SK-N-SH treated with all-trans-retinoic acid at 6 μM for 48 hours (cell line): ENCODE measurements at regions not wholly inside any gene's neighbourhood (a gene's known extent, or its start where the extent isn't known, plus 50 kb on each side); places are given as distances from the start of the nearest gene placed in this dataset.

Experiments
- ATAC-seq: fragments of 200-7000 bp; cut with Tn5 transposase; 3 replicates; pipeline ENCODE4 v1.9.1; 2020; ENCODE audit warnings: mild to moderate bottlenecking, moderate library complexity
- ARNTL ChIP-seq: fragments of 450-650 bp; formaldehyde crosslinking; IDR thresholded peaks from 2 replicates; pipeline ENCODE4 v1.5.0; 2020; ENCODE audit warnings: low read depth, mild to moderate bottlenecking, moderate library complexity, borderline replicate concordance
- CREB5 ChIP-seq: fragments of 250-450 bp; sonication (Bioruptor Pico); IDR thresholded peaks from 2 replicates; pipeline ENCODE4 v1.5.1; 2020; ENCODE audit warnings: low read depth, mild to moderate bottlenecking, moderate library complexity
- CSDC2 ChIP-seq: fragments of 250-450 bp; sonication (Bioruptor Pico); IDR thresholded peaks from 2 replicates; pipeline ENCODE4 v1.5.0; 2020; ENCODE audit warnings: mild to moderate bottlenecking, moderate library complexity
- CSRNP3 ChIP-seq: fragments of 250-450 bp; sonication (Bioruptor Pico); IDR thresholded peaks from 2 replicates; pipeline ENCODE4 v1.5.1; 2021; ENCODE audit warnings: mild to moderate bottlenecking, moderate library complexity
- ESRRG ChIP-seq: fragments of 250-450 bp; sonication (Bioruptor Pico); IDR thresholded peaks from 2 replicates; pipeline ENCODE4 v1.6.1; 2021; ENCODE audit warnings: mild to moderate bottlenecking
- GLIS3 ChIP-seq: fragments of 250-450 bp; sonication (Bioruptor Pico); IDR thresholded peaks from 2 replicates; pipeline ENCODE4 v1.5.0; 2020; ENCODE audit warnings: mild to moderate bottlenecking, moderate library complexity
- ISL1 ChIP-seq: fragments of 250-450 bp; sonication (Bioruptor Pico); IDR thresholded peaks from 2 replicates; pipeline ENCODE4 v2.1.2; 2022; ENCODE audit warnings: mild to moderate bottlenecking, moderate library complexity
- PATZ1 ChIP-seq: fragments of 250-450 bp; sonication (Bioruptor Pico); IDR thresholded peaks from 2 replicates; pipeline ENCODE4 v1.8.0; 2020; ENCODE audit warnings: mild to moderate bottlenecking, moderate library complexity, borderline replicate concordance
- POU6F1 ChIP-seq: fragments of 250-450 bp; sonication (Bioruptor Pico); IDR thresholded peaks from 2 replicates; pipeline ENCODE4 v1.8.0; 2021; ENCODE audit warnings: low read depth, mild to moderate bottlenecking, moderate library complexity, borderline replicate concordance
- PPARA ChIP-seq: fragments of 250-450 bp; sonication (Bioruptor Pico); IDR thresholded peaks from 2 replicates; pipeline ENCODE4 v1.5.0; 2020; ENCODE audit warnings: mild to moderate bottlenecking, borderline replicate concordance
- RARB ChIP-seq: fragments of 250-450 bp; sonication (Bioruptor Pico); IDR thresholded peaks from 2 replicates; pipeline ENCODE4 v1.8.0; 2021; ENCODE audit warnings: mild to moderate bottlenecking, moderate library complexity
- SNAI2 ChIP-seq: fragments of 250-450 bp; sonication (Bioruptor Pico); IDR thresholded peaks from 2 replicates; pipeline ENCODE4 v1.5.0; 2020; ENCODE audit warnings: mild to moderate bottlenecking, moderate library complexity
- TCF4 ChIP-seq: fragments of 250-450 bp; sonication (Bioruptor Pico); IDR thresholded peaks from 2 replicates; pipeline ENCODE4 v1.8.0; 2021; ENCODE audit warnings: mild to moderate bottlenecking, moderate library complexity, borderline replicate concordance
- TOX ChIP-seq: fragments of 250-450 bp; sonication (Bioruptor Pico); IDR thresholded peaks from 2 replicates; pipeline ENCODE4 v1.8.0; 2021; ENCODE audit warnings: mild to moderate bottlenecking, moderate library complexity, borderline replicate concordance
- TSHZ2 ChIP-seq: fragments of 250-450 bp; sonication (Bioruptor Pico); IDR thresholded peaks from 2 replicates; pipeline ENCODE4 v1.5.0; 2020; ENCODE audit warnings: mild to moderate bottlenecking, moderate library complexity
- ZC3H10 ChIP-seq: fragments of 250-450 bp; sonication (Bioruptor Pico); IDR thresholded peaks from 2 replicates; pipeline ENCODE4 v1.5.1; 2021; ENCODE audit warnings: mild to moderate bottlenecking, moderate library complexity
- ZFP30 ChIP-seq: fragments of 450-650 bp; formaldehyde crosslinking; IDR thresholded peaks from 2 replicates; pipeline ENCODE4 v1.5.0; 2022; ENCODE audit warnings: mild to moderate bottlenecking, moderate library complexity
- ZNF565 ChIP-seq: fragments of 450-650 bp; formaldehyde crosslinking; conservative IDR thresholded peaks from 2 replicates; pipeline ENCODE4 v1.5.0; 2020; ENCODE audit warnings: low read depth, mild to moderate bottlenecking, moderate library complexity
- ZNF70 ChIP-seq: fragments of 450-650 bp; formaldehyde crosslinking; IDR thresholded peaks from 2 replicates; pipeline ENCODE4 v1.5.0; 2020; ENCODE audit warnings: mild to moderate bottlenecking, moderate library complexity
- ZNF8 ChIP-seq: fragments of 450-650 bp; formaldehyde crosslinking; IDR thresholded peaks from 2 replicates; pipeline ENCODE4 v1.5.0; 2020; ENCODE audit warnings: mild to moderate bottlenecking, moderate library complexity

GRCh38 chr4:115433491-115433890 is 320.1 kb upstream of the NDST4 start (continued):
- no peak for TF ChIP-seq CSRNP3 (CRISPR knock-in tag)

GRCh38 chr4:115430024-115430423 is 316.6 kb upstream of the NDST4 start:
- no peak for ATAC-seq
- TF ChIP-seq PATZ1 (CRISPR knock-in tag): no peak
- no peak for TF ChIP-seq ZFP30
- TF ChIP-seq ZNF565 (CRISPR knock-in tag): no peak
- TF ChIP-seq SNAI2: no peak
- TF ChIP-seq ESRRG (CRISPR knock-in tag): no peak
- TF ChIP-seq ISL1: no peak
- no peak for TF ChIP-seq GLIS3 (CRISPR knock-in tag)
- no peak for TF ChIP-seq CREB5 (CRISPR knock-in tag)
- no peak for TF ChIP-seq ZNF8
- no peak for TF ChIP-seq TCF4 (CRISPR knock-in tag)
- TF ChIP-seq, all 23 proteins: peak for 0

- TF ChIP-seq ARNTL (CRISPR knock-in tag): no peak
- TF ChIP-seq TCF4 (CRISPR knock-in tag): no peak
- no peak for TF ChIP-seq ISL1
- TF ChIP-seq RARB (CRISPR knock-in tag): no peak
- no peak for TF ChIP-seq GLIS3 (CRISPR knock-in tag)
- no peak for TF ChIP-seq ZNF70 (CRISPR knock-in tag)
- TF ChIP-seq TSHZ2 (CRISPR knock-in tag): no peak
- TF ChIP-seq ZFP30: no peak
- TF ChIP-seq ZC3H10: no peak
- no peak for TF ChIP-seq ESRRG (CRISPR knock-in tag)
- no peak for TF ChIP-seq ZNF8
- no peak for TF ChIP-seq PPARA
- TF ChIP-seq CSDC2 (CRISPR knock-in tag): no peak
- no peak for TF ChIP-seq TOX (CRISPR knock-in tag)
- TF ChIP-seq CSRNP3 (CRISPR knock-in tag): no peak
- TF ChIP-seq CREB5 (CRISPR knock-in tag): no peak
- no peak for TF ChIP-seq PATZ1 (CRISPR knock-in tag)
- TF ChIP-seq POU6F1 (CRISPR knock-in tag): no peak
- TF ChIP-seq ZNF565 (CRISPR knock-in tag): no peak
- no peak for ATAC-seq
Observed at GRCh38 chr4:115428455-115428854, 315.0 kb upstream of the NDST4 start.
